HG03439 (cell line): ENCODE measurements at regions not wholly inside any gene's neighbourhood (a gene's known extent, or its start where the extent isn't known, plus 50 kb on each side); places are given as distances from the start of the nearest gene placed in this dataset.
"Not testable (repeated sequence)": the region's sequence is repeated elsewhere in the genome, so short reads cannot be mapped to it uniquely, and the experiment has no call there.

Source experiments
- ATAC-seq: cut with Tn5 transposase; IDR thresholded peaks from one replicate; pipeline ENCODE4 v1.9.1; 2021; ENCODE audit warnings: mild to moderate bottlenecking, moderate library complexity; ENCODE audit not compliant: unreplicated experiment

DNA sequence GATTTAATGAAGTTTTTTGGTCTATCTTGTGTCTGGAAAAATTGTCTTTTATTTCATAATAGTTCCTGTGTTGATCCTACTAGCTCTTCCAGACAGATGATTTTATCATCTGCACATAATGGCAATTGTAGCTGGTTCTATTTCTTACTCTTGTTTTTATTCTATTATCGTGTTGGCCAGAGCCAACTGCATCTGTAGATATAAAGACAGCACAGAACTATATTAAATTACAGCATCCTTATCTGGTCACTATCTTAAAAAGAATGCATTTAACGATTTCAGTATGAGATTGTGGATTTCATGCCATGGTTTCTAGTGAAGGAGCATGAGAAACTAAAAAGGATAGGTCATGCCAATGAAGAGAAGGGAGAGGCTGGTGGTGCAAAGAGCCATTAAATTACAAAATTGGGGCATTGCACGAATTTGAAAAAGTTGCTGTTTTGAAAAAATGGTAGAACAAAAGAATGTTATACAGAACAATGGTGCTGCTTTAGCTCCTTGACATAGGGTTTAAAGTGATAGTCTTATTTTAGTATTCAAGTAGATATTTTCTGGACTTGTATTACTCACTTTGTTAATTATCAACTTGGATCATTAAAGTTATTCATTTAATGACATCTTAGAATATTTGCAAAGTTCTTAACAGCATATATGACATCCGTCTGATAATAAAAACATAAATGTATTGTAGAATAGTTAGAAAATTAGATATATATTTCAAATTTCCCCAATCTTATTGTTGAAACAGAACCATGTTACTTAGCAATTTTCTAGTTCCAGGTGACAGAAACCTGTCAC is 1250.3 kb downstream of the REEP3 start:
- ATAC-seq, result no peak

DNA sequence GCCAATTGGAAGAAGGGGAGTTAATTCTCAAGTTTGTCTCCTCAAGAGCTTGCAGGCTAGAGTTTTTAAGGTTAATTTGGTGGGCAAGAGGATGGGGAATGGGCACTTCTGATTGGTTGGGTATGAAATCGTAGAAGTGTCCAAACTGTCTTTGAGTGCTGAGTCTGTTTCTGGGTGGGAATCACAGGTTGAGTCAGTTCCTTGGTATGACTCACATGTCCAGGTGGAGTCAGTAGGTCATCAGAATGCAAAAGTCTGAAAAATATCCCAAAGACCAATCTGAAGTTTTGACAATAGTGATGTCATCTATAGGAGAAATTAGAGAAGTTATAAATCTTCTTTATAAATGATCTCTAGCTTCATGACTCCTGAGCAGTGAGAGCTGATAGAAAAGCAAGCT is 1252.2 kb downstream of the REEP3 start:
- ATAC-seq, result no peak

DNA sequence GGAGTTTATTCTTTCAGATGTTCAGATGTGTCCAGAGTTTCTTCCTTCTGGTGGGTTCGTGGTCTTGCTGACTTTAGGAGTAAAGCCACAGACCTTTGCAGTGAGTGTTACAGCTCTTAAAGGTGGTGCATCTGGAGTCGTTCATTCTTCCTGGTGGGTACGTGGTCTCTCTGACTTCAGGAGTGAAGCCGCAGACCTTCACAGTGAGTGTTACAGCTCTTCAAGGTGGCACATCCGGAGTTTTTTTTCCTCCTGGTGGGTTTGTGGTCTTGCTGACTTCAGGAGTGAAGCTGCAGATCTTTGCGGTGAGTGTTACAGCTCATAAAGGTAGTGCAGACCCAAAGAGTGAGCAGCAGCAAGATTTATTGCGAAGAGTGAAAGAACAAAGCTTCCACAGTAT is 1263.2 kb downstream of the REEP3 start:
- ATAC-seq, result not testable (repeated sequence)

DNA sequence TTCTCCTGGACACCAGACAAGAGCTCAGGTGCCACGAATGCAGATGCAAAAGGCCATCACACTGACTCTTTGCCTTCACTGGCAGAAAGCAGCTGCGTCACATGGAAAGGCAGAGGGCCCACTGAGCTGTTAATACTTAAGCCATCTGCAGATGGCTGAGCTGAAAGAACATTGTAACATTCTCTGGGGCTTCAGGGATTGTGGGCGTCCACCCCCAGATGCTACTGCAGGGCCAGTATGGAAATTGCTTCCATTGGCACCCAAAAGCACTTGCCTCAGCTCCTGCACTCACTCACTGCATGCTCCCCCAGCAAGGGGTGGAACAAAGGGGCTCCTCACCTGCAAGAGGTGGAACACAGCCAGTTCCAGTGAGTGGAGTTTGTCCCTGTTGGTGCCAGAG is 1264.6 kb downstream of the REEP3 start:
- no peak for ATAC-seq

DNA sequence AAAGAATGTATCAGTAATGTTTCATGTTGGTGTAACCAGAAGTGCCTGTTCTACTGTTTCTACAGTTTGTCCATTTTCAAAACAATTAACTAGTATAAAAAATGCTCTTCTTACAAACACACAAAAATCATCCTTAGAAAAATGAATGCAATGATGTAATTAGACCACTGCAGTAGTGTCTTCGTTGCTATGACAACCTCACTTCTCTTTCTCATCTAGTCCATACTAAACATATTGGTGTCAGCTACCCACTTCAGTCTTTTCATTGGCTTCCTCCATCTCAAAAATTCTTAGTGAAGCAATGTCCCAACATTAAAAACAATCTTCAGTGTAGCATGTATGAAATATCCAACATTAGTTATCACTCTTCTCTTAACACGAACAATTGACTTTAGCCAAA is 1265.8 kb downstream of the REEP3 start:
- no peak for ATAC-seq

DNA sequence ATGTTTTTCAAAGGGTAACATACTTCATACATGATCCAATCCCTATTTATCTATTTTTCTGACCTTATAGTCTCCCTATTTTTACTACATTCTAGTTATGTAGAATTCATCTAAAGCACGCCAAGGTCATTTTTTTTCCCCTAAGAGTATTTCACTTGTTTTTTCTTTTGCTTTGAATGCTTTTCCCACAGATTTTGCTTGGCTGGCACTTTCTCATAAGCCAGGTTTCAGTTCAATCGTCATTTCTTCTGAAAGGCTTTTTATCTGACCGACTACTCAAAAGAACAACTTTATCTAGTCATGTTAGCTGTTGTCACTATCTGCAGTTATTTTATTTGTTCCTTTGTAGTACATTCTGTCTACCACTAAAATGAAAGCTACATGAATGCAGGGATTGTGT is 1274.6 kb downstream of the REEP3 start:
- no peak for ATAC-seq

DNA sequence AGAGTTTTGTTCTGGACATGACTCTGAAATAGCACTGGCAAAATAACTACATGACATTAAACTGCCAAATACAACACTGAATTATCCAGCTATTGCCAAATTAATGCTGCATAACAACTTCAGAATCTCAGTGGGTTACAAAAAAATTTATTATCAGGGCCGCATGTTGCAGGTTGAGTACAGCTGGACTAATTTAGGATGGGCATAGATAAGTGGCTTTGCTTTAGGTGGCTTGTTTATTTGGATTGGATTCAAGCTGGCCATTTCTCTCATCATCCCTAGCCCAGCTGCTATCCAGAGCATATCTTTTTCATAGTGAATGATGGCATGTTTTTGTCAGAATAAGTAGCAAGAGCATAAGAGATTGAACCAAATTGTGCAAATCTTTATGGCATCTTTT is 1277.1 kb downstream of the REEP3 start:
- no peak for ATAC-seq

DNA sequence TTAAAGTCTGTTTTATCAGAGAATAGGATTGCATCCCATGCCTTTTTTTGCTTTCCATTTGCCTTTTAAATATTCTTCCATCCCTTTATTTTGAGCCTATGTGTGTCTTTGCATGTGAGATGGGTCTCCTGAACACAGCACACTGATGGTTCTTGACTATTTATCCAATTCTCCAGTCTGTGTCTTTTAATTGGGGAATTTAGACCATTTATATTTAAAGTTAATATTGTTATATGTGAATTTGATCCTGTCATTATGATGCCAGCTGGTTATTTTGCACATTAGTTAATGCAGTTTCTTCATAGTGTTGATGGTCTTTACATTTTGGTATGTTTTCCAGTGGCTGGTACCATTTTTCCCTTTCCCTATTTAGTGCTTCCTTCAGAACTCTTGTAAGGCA is 1287.0 kb downstream of the REEP3 start:
- ATAC-seq, result not testable (repeated sequence)

DNA sequence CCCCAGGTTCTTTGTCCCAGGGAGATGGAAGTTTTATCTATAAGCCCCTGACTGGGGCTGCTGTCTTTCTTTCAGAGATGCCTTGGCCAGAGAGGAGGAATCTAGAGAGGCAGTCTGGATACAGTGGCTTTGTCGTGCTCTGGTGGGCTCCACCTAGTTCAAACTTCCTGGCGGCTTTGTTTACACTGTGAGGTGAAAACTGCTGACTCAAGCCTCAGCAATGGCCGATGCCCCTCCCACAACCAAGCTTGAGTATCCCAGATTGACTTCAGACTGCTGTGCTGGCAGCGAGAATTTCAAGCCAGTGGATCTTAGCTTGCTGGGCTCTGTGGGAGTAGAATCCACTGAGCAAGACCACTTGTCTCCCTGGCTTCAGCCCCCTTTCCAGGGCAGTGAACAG is 1288.8 kb downstream of the REEP3 start:
- ATAC-seq, result not testable (repeated sequence)

DNA sequence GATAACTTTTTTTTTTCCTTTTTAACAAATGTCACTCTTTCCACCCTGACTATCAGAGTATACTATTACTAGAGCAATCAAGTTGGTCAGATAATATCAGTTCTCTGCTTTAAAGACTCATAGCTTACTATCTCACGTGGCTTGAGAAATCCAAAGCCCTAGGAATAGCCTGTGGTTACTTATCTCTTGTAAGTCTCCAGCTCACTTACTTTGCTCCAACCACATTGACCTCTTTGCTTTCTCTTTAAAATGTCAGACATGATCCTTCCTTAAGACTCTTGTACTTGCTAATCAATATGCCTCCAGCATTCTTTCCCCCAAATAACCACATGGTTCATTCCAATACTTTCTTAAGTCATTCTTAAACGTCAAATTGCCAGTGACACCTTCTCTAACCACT is 1292.2 kb downstream of the REEP3 start:
- no peak for ATAC-seq

DNA sequence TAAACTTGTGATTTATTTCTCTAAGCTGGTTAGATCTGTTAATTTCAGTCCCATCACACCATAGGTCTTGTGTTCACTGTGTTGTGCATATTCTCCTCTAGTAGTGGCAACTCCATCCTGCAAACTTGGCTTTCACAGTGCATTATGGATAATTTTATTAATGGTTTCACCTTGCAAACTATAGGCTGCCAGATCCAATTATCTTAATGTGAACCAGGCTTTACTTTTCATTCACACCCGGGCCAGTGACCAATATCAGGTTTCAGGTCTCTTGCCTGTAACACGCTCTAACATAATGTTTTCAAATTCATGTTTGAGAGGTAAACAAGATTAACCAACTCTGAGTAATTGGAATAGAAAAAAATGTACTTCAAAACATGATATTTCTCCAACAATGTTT is 1293.0 kb downstream of the REEP3 start:
- ATAC-seq, result no peak

DNA sequence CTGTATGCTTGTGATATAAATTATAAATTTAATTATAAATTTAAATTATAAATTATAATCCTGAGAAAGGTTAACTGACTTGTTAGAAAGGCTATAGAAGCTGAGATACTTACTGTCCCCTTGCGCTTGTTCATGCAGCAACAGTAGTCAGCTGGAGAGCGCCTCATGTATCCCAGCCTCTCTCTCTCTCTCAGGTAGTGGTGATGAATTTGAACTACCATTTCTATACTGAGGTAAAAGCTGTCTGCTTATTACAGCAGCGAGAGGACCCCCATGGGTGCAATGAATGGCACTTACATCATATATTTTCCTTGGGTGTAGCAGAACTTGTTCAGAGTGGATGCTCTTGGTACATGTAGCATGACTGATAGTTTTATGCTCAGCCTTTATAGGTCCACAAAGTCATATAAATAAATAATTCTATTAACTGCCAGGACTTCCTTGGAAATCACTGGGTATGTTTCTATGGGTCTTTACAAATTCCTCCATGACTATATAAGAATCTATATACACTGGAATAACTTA is 1308.7 kb downstream of the REEP3 start:
- no peak for ATAC-seq

DNA sequence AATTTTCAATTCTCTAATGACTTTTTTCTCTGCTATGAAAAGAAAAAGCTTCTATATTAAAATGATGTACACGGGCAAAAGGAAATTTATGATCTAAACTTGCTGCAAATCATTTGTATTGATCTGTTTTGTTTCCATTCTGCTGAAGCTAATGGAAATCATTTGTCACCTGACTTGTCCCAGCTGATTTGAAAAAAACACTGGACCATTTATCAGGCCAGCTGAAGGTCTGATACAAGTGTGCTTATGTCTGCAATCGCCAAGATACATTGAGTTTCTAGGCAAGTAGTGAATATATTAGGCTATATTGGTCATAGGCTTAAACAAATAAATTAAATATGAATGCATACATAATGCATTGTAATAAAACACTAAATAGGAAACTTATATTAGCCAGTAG is 1309.7 kb downstream of the REEP3 start:
- ATAC-seq, result no peak

DNA sequence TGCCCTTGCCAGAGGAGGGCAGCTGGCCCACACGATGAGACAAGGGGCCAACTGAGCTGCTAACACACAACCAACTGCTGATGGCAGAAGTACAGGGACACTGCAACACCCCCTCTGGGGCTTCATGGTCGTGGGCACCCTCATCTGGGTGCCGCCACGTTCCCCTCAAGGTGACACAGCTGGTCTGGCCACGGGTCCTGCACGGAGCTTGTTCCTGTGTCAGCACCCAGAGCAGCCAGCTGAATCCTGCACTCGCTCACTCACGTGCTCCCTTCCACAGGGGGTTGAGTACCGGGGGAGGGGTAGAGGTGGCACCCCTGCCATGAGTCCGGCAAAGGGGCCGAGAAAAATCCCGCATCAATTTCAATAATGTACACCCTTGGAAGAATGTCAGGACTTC is 1319.1 kb downstream of the REEP3 start:
- ATAC-seq, result no peak

DNA sequence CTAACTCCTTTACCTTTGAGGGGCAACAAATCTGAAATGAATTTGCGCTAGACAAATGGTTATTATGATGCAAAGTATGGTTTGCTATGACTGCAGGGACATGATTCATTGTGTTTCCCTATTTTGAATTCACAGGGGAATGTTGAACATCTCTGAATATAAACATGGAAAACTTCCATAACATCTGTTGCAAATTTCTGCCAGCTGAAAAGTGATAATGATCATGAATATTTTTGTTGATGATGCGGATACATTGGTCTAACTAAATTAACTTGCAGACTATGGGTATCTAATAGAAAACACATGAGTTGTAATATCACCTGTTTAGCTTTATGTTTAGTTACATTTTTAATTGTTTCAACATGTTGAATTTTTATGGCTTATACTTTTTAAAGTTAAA is 1325.5 kb downstream of the REEP3 start:
- no peak for ATAC-seq

DNA sequence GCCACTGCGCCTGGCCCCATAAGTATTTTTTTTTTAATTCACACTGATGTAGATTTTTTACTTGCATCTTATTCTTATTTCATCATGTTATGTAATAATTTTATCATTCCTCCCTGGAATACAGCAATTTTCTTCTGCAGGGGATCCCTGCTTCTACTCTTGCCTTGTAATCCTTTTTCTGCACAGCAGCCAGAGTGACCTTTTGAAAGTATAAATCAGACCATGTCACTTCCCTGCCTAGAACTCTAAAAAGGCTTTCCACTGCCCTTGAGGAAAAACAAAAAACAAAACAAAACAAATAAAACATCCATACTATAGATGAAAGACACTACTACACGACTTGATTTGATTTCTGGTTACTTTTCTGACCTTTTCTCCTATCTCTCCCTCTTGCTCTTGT is 1334.7 kb downstream of the REEP3 start:
- no peak for ATAC-seq

DNA sequence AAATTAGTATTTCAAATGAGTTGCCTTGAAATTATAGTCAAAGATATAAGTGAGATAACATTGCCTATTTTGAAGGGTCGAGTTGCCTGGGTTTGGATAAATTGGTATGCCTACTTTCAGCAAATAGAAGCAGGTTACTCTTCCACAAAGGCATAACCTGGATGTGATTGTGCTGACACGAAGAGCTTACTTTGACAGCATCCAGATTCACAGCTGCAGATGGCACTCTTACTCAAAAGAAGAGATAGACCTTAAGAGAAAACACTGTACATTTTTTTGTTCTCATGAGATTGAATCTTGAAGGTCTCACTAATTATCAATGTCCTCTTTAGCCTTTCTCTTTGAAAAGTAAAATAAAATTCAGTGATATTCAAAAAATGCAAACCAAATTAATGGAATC is 1338.7 kb downstream of the REEP3 start:
- no peak for ATAC-seq

DNA sequence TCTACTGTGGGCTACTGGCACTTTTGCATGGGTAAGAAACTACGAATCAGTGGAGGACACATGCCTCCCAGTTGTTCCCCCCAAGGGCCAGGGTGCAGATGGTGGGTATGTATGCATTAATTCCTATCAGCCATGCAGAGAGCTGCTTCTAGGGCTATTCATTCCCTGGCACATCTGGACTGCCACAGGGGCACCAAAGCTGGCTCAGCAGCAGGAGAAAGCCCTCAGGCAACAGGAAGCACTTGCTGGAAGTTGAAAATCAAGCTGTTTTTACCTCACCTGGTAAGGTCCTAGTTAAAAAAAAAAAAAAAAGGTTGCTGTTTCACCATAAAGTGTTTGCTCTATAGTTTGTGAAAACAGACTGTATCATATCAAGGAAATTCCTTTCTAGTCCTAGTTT is 1342.6 kb downstream of the REEP3 start:
- ATAC-seq, result no peak

DNA sequence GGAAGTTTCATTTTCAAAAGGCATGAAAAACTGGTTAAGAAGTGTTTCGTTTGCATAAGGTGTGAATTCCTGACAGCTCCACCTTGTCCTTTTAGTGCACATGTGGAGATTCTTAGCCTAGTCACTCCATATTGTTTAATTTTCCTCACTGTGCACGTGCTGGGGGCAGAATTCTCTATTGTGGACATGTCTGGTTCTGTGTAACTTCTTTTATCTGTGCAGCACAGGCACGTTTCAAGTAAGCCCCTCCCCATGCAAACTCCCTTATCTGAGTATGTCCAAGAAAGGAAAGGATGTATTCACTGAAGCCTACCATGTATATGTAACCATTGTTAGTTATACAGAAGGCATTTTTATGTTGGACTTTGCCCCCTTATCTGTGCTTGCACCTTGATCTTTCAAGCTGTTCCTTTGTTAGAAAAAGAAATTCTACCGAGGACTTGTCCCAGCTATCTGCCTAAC is 1346.3 kb downstream of the REEP3 start:
- ATAC-seq, result no peak

DNA sequence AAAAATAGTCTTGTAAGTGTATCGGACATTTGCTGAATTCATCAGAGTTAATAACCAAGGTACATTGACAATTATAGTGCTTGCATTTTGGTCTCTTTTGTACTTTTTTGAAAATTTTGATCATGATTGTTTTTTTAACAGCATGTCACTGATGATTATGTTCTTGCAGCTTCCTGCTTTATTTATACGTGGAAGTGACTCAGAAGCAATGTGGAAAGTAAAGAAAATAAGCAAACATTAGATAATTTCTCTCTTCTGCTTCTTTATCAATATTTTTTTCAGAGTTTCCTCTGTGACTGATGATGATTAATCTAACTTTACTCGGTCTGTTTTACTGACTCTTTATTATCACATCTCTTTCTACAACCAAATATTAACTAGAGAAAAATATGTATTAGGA is 1351.9 kb downstream of the REEP3 start:
- ATAC-seq, result no peak

DNA sequence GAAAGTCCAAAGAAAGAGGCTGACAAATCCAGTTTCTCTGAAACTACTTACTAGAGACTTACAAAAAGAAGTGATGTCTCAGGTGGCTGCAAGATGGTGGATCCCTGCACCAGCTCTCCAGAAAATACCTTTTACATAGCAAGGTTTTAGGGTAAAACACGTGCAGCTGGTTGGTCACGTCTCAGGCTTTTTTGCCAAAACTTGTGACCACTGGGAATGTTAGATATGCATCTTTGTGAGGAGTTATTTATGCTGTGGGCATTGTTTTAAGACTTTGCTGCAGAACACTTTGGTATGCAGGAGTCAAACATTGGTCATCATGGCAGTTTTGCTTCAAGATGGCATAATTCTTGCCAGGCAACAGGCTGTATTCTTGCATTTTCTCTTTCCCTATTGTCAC is 1352.8 kb downstream of the REEP3 start:
- ATAC-seq, result no peak

DNA sequence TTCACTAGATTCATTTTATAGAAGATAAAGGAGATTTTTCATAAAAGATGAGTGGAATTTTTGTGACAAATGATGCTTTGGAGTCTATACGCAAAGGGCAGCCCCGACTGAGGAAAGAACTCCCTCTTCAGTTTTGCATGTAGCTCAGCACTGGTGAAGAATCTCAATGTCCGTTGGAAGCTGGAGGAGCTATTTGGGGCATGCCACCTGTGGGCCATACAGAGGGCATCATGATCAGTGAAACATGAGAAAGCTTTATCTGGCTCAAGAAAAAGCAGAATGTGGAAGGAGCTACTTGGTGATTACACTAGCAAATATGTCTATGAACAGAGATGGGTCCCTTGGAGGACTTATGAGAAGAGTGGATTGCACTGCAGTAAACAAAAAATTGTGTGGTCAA is 1359.3 kb downstream of the REEP3 start:
- no peak for ATAC-seq

DNA sequence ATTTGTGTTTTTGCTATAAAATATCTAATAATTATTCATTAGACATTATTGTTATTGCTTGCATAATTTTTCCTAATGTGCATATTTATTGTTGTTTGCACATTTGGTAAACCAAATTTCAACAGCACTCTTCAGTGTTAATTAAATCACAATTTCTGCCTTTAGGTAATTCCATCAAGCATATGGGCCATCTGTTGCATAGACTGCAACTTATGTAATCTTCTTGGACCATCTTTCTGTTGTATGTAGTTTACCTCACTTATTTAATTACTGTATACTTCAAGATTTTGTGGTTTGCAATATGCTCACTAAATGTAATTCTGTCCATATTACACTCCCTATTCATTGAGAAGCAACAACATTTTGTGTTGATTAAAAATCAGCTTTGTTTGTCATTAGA is 1360.1 kb downstream of the REEP3 start:
- no peak for ATAC-seq
